A549 (cell line): ENCODE measurements at regions not wholly inside any gene's neighbourhood (a gene's known extent, or its start where the extent isn't known, plus 50 kb on each side); places are given as distances from the start of the nearest gene placed in this dataset.
A peak's percentile ranks its signal among the peaks of the same experiment; 100 is the strongest.

ENCODE experiments used
- ATAC-seq, 2 experiments: fragments of 200-7000 bp in 1 of 2; fragments of >200 bp in 1 of 2; cut with Nextera tagmentation in 1 of 2; cut with Tn5 transposase in 1 of 2; 3 replicates each; pipeline versions ENCODE4 v1.8.0 to v1.9.1; 2018 to 2020; ENCODE audit warnings: mild to moderate bottlenecking in 1 of 2, moderate library complexity in 1 of 2
- CTCF ChIA-PET: fragments of 300-600 bp; sonication (Branson Sonifier 250); formaldehyde crosslinking; extraction: SDS; loops from one replicate; lab custom pipeline; 2021; ENCODE audit warnings: antibody characterized with exemption, inconsistent platforms; lab: Yijun Ruan, JAX
- POLR2A ChIA-PET: fragments of 350-600 bp; formaldehyde crosslinking; extraction: SDS; loops from one replicate; lab custom pipeline; 2021; ENCODE audit warnings: antibody characterized with exemption, inconsistent platforms; lab: Yijun Ruan, JAX
- DNase-seq, 2 experiments: peaks; one replicate each; pipeline versions ENCODE4 v3.0.0 to v3.0.0-alpha.2; 2011 to 2016; ENCODE audit warnings: low read depth in 1 of 2, low spot score in 1 of 2
- FAIRE-seq: peaks from 2 replicates; lab custom pipeline; 2011; peaks lifted over from hg19 to GRCh38; lab: Jason Lieb, UNC
- H3K27ac ChIP-seq, 2 experiments: fragments of >200 bp; sonication (Bioruptor Twin); formaldehyde crosslinking; 3 replicates each; pipeline ENCODE4 v1.5.1; 2016 to 2017
- H3K4me1 ChIP-seq: fragments of >200 bp; sonication (Bioruptor Twin); formaldehyde crosslinking; 3 replicates; pipeline ENCODE4 v1.6.1; 2016
- H3K4me2 ChIP-seq: fragments of >200 bp; sonication (Bioruptor Twin); formaldehyde crosslinking; 3 replicates; pipeline ENCODE4 v1.6.1; 2016
- H3K4me3 ChIP-seq: fragments of >200 bp; sonication (Bioruptor Twin); formaldehyde crosslinking; 3 replicates; pipeline ENCODE4 v1.5.1; 2016
- H3K9me3 ChIP-seq: fragments of >200 bp; sonication (Bioruptor Twin); formaldehyde crosslinking; 3 replicates; pipeline ENCODE4 v1.6.1; 2016
- ATOH8 ChIP-seq: fragments of 250-450 bp; sonication (Bioruptor Pico); IDR thresholded peaks from 2 replicates; pipeline ENCODE4 v1.5.0; 2020; ENCODE audit warnings: low read depth, mild to moderate bottlenecking, moderate library complexity
- BCL3 ChIP-seq: fragments of >200 bp; sonication (Bioruptor Twin); formaldehyde crosslinking; IDR thresholded peaks from 3 replicates; pipeline ENCODE4 v1.6.1; 2016
- BHLHE40 ChIP-seq: IDR thresholded peaks from 2 replicates; pipeline ENCODE4 v1.6.1; 2012; ENCODE audit warnings: low read depth, low read length, inconsistent platforms
- CBX2 ChIP-seq: fragments of 200-600 bp; sonication (generic); IDR thresholded peaks from 2 replicates; pipeline ENCODE4 v1.6.1; 2016; ENCODE audit warnings: low read depth, mild to moderate bottlenecking, borderline replicate concordance
- CBX8 ChIP-seq: fragments of 200-600 bp; sonication (generic); IDR thresholded peaks from 2 replicates; pipeline ENCODE4 v1.6.1; 2016
- CEBPB ChIP-seq, 2 experiments: fragments of >200 bp in 1 of 2; sonication (Bioruptor Twin) in 1 of 2; formaldehyde crosslinking in 1 of 2; IDR thresholded peaks; 2 replicates each; pipeline ENCODE4 v1.6.1; 2012 to 2016
- CHD4 ChIP-seq: fragments of 200-600 bp; sonication (generic); IDR thresholded peaks from 2 replicates; pipeline ENCODE4 v1.6.1; 2016; ENCODE audit warnings: antibody characterized with exemption, mild to moderate bottlenecking, borderline replicate concordance
- CTCF ChIP-seq: fragments of >200 bp; sonication (Bioruptor Twin); formaldehyde crosslinking; IDR thresholded peaks from 3 replicates; pipeline ENCODE4 v1.5.1; 2016
- EHF ChIP-seq: fragments of 250-450 bp; sonication (Bioruptor Pico); IDR thresholded peaks from 2 replicates; pipeline ENCODE4 v1.5.0; 2020; ENCODE audit warnings: mild to moderate bottlenecking
- ELK1 ChIP-seq: fragments of 150-350 bp; IDR thresholded peaks from 2 replicates; pipeline ENCODE4 v1.6.1; 2014; ENCODE audit warnings: low read depth, mild to moderate bottlenecking, low read length
- ESRRA ChIP-seq: fragments of 150-350 bp; IDR thresholded peaks from 2 replicates; pipeline ENCODE4 v1.6.1; 2014; ENCODE audit warnings: mild to moderate bottlenecking, low read length, borderline replicate concordance
- FOXS1 ChIP-seq: fragments of 250-450 bp; sonication (Bioruptor Pico); IDR thresholded peaks from 2 replicates; pipeline ENCODE4 v1.5.0; 2020; ENCODE audit warnings: mild to moderate bottlenecking, moderate library complexity
- HOXB5 ChIP-seq: fragments of 250-450 bp; sonication (Bioruptor Pico); IDR thresholded peaks from 2 replicates; pipeline ENCODE4 v1.5.0; 2020; ENCODE audit warnings: mild to moderate bottlenecking, moderate library complexity
- JUN ChIP-seq, 2 experiments: fragments of >200 bp; sonication (Bioruptor Twin); formaldehyde crosslinking; IDR thresholded peaks; 2 replicates in 1 of 2; 3 replicates in 1 of 2; pipeline ENCODE4 v1.6.1; 2016 to 2017
- JUNB ChIP-seq: fragments of >200 bp; sonication (Bioruptor Twin); formaldehyde crosslinking; IDR thresholded peaks from 2 replicates; pipeline ENCODE4 v1.6.1; 2016
- KDM1A ChIP-seq: fragments of 200-600 bp; sonication (generic); IDR thresholded peaks from 2 replicates; pipeline ENCODE4 v1.6.1; 2016; ENCODE audit warnings: low read depth, mild to moderate bottlenecking
- KDM5A ChIP-seq: fragments of 200-600 bp; sonication (generic); IDR thresholded peaks from 2 replicates; pipeline ENCODE4 v1.6.1; 2016; ENCODE audit warnings: antibody characterized with exemption, mild to moderate bottlenecking
- MAZ ChIP-seq: fragments of 150-350 bp; IDR thresholded peaks from 2 replicates; pipeline ENCODE4 v1.6.1; 2014; ENCODE audit warnings: antibody characterized with exemption, low read depth, low read length, borderline replicate concordance
- REST ChIP-seq: fragments of 200-600 bp; sonication (generic); IDR thresholded peaks from 2 replicates; pipeline ENCODE4 v1.6.1; 2016; ENCODE audit warnings: antibody characterized with exemption, mild to moderate bottlenecking, moderate library complexity
- SMC3 ChIP-seq: fragments of >200 bp; sonication (Bioruptor Twin); formaldehyde crosslinking; IDR thresholded peaks from 3 replicates; pipeline ENCODE4 v1.6.1; 2018; ENCODE audit warnings: inconsistent platforms
- SREBF2 ChIP-seq: fragments of 450-650 bp; IDR thresholded peaks from 2 replicates; pipeline ENCODE4 v1.6.1; 2014; ENCODE audit warnings: mild to moderate bottlenecking, moderate library complexity
- TFCP2L1 ChIP-seq: fragments of 250-450 bp; sonication (Bioruptor Pico); IDR thresholded peaks from 2 replicates; pipeline ENCODE4 v1.5.0; 2021; ENCODE audit warnings: mild to moderate bottlenecking
- ZC3H11A ChIP-seq: fragments of 450-650 bp; IDR thresholded peaks from 2 replicates; pipeline ENCODE4 v1.6.1; 2014; ENCODE audit warnings: antibody characterized with exemption, mild to moderate bottlenecking
- WGBS: methylation state at CpG from one replicate; pipeline ENCODE4 v1.1.6; 2017; ENCODE audit errors: missing lambda C conversion rate; 5-methylcytosine and 5-hydroxymethylcytosine counted together

- Histone ChIP-seq H3K4me3 (no peak overlapping the region), H3K27ac (no peak overlapping the region), H3K4me2 (no peak overlapping the region), H3K4me1 (no peaks in the 10 kb centered on the region), H3K9me3 (no peaks in the 10 kb centered on the region)
- TF ChIP-seq MAZ, result no peak
- TF ChIP-seq HOXB5 (CRISPR knock-in tag), result no peak
- no peak for TF ChIP-seq JUNB
- TF ChIP-seq ZC3H11A, result no peak
- TF ChIP-seq TFCP2L1 (CRISPR knock-in tag), result no peak
- TF ChIP-seq CBX8, result no peak
- TF ChIP-seq ELK1, result no peak
- no peak for TF ChIP-seq ATOH8
- ATAC-seq, result 0 out of 6 replicates have a peak, but pooled peaks of 1 of the 2 experiments have one; percentile 43
- DNase-seq, result no peak
- CTCF ChIA-PET, result no interaction called here
- no peak for FAIRE-seq
- 49% methylated on average over 14 of the region's 14 CpGs for WGBS
- POLR2A ChIA-PET, result no interaction called here
These were observed 159.3 kb upstream of the FOXN3 start for GRCh38 chr14:89576145-89576927.

- H3K27ac ChIP-seq, result no peak overlapping the region
- WGBS, result 31% methylated on average over 17 of the region's 17 CpGs
- no peaks in the 10 kb centered on the region for H3K4me1 ChIP-seq
- no peak for TF ChIP-seq CBX2
- no peak for DNase-seq
- no peak overlapping the region for H3K4me2 ChIP-seq
- ATAC-seq, result no peak
- ChIA-PET CTCF (no interaction called here), POLR2A (no interaction called here)
- no peak overlapping the region for H3K4me3 ChIP-seq
- no peaks in the 10 kb centered on the region for H3K9me3 ChIP-seq
- FAIRE-seq, result no peak
These were observed 158.5 kb upstream of the FOXN3 start for GRCh38 chr14:89575386-89576061.

- ATAC-seq, result no peak
- Histone ChIP-seq H3K9me3 (no peaks in the 10 kb centered on the region), H3K4me2 (no peak overlapping the region), H3K4me3 (no peak overlapping the region), H3K4me1 (no peaks in the 10 kb centered on the region), H3K27ac (no peak overlapping the region)
- 17% methylated on average over 4 of the region's 4 CpGs for WGBS
- ChIA-PET POLR2A (no interaction called here), CTCF (no interaction called here)
- DNase-seq, result no peak
- FAIRE-seq, result no peak
- TF ChIP-seq ATOH8 (no peak), EHF (CRISPR knock-in tag) (no peak), KDM1A (no peak), SREBF2 (no peak), KDM5A (no peak), CBX8 (no peak), CEBPB (IDR thresholded peaks at IDR 0.05) (no peak), BCL3 (no peak), CHD4 (no peak), REST (no peak), SMC3 (no peak), FOXS1 (CRISPR knock-in tag) (no peak), CTCF (no peak), BHLHE40 (no peak), ESRRA (no peak), JUN (IDR thresholded peaks at IDR 0.05) (no peak)
These were observed 157.4 kb upstream of the FOXN3 start for GRCh38 chr14:89574420-89574819.
